ENCODE measurements at regions not wholly inside any gene's neighbourhood (a gene's known extent, or its start where the extent isn't known, plus 50 kb on each side); places are given as distances from the start of the nearest gene placed in this dataset.

DNA sequence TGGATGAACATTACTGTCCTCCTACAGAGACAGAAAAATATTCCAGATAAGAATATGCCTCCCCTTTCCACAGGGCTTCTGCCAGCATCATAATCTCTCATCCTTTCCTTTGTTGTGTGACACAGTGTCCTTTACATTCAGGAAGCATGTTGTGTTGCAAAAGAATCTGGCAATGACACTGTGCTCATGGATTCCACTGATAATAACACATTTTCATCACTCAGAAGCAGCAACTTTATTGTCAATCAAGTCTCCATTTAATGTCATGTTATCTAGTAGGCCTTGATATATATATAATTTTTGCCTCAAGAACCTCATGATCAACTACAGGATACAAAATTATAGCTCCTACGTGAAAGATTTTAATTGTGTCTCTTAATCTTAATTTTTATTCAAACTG lies 833.9 kb downstream of the FSTL5 start:
- Histone ChIP-seq H3K4me3 (ENCODE audit: low read length) (no peak overlapping the region), H3K27ac (ENCODE audit: low read length) (no peak overlapping the region), H3K36me3 (ENCODE audit: control insufficient read depth, insufficient read depth, low read length) (no peaks in the 10 kb centered on the region), H3K9me3 (ENCODE audit: control insufficient read depth, low read depth, low read length) (no peaks in the 10 kb centered on the region), H3K4me1 (ENCODE audit: control insufficient read depth, insufficient read depth, low read length) (no peaks in the 10 kb centered on the region), H3K27me3 (ENCODE audit: control insufficient read depth, insufficient read depth, low read length) (no peaks in the 10 kb centered on the region)
- 100% methylated on average over 1 of the region's 1 CpG for WGBS (ENCODE audit: insufficient coverage, low lambda C conversion rate)
- no peak for DNase-seq

DNA sequence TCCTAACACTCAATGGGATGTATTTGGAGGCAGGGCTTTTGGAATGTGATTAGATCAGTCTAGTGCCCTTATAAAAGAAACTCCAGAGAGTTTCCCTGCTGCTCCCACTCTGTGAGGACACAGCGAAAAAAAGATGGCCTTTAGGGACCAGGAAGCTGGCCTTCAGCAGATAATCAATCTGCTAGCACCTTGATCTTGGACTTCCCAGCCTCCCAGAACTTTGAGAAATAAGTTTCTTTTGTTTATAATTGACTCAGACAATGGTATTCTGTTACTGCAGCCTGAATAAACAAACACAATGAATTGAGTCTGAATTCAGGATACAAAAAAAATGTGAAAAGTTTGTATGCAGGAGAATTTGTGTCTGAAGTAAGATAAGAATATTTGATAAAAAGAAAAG lies 842.1 kb downstream of the FSTL5 start:
- no peaks in the 10 kb centered on the region for H3K4me1 ChIP-seq (ENCODE audit: control insufficient read depth, insufficient read depth, low read length)
- no peak for DNase-seq
- H3K9me3 ChIP-seq (ENCODE audit: control insufficient read depth, low read depth, low read length), result no peaks in the 10 kb centered on the region
- H3K27ac ChIP-seq (ENCODE audit: low read length), result no peak overlapping the region
- no peaks in the 10 kb centered on the region for H3K36me3 ChIP-seq (ENCODE audit: control insufficient read depth, insufficient read depth, low read length)
- 100% methylated on average over 1 of the region's 1 CpG for WGBS (ENCODE audit: insufficient coverage, low lambda C conversion rate)
- no peaks in the 10 kb centered on the region for H3K27me3 ChIP-seq (ENCODE audit: control insufficient read depth, insufficient read depth, low read length)
- H3K4me3 ChIP-seq (ENCODE audit: low read length), result no peak overlapping the region

DNA sequence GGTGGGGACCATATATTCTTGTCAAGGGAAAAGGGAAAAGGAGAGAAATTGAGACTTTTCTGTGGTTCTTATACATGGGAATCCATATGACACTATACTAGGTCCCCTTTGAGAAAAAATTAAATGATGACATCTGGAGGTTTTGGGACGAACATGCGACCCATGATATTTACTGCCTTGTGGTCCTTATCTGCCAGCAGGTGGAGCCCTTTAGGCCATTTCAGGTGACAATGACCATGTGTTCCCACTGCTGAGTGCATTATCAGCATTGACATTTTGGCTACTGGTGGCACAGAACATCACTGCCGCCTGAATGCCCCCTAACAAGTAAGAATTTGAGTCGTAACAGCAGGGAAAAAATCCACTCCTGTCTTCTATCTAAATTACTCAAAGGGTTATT lies 843.4 kb downstream of the FSTL5 start:
- no peak overlapping the region for H3K4me3 ChIP-seq (ENCODE audit: low read length)
- H3K9me3 ChIP-seq (ENCODE audit: control insufficient read depth, low read depth, low read length), result no peaks in the 10 kb centered on the region
- WGBS (ENCODE audit: insufficient coverage, low lambda C conversion rate), result no CpG with 5 or more reads among the region's 4 CpGs
- H3K36me3 ChIP-seq (ENCODE audit: control insufficient read depth, insufficient read depth, low read length), result no peaks in the 10 kb centered on the region
- DNase-seq, result no peak
- no peak overlapping the region for H3K27ac ChIP-seq (ENCODE audit: low read length)
- no peaks in the 10 kb centered on the region for H3K27me3 ChIP-seq (ENCODE audit: control insufficient read depth, insufficient read depth, low read length)
- H3K4me1 ChIP-seq (ENCODE audit: control insufficient read depth, insufficient read depth, low read length), result no peaks in the 10 kb centered on the region

DNA sequence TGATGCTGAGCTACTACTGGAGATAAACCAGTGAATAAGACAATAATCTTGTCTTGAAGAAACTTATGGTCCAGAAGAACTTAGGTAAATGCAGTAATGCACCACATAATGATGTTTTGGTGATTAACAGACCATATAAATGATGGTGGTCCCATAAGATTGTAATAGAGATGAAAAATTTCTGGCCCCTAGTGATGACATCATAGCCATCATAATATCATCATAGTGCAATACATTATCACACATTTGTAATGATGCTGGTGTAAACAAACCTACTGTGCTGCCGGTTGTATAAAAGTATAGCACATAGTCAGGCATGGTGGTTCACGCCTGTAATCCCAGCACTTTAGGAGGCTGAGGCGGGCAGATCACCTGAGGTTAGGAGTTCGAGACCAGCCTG lies 846.8 kb downstream of the FSTL5 start:
- H3K36me3 ChIP-seq (ENCODE audit: control insufficient read depth, insufficient read depth, low read length), result no peaks in the 10 kb centered on the region
- H3K27me3 ChIP-seq (ENCODE audit: control insufficient read depth, insufficient read depth, low read length), result no peaks in the 10 kb centered on the region
- no peak overlapping the region for H3K4me3 ChIP-seq (ENCODE audit: low read length)
- no peak for DNase-seq
- WGBS (ENCODE audit: insufficient coverage, low lambda C conversion rate), result no CpG with 5 or more reads among the region's 4 CpGs
- no peaks in the 10 kb centered on the region for H3K9me3 ChIP-seq (ENCODE audit: control insufficient read depth, low read depth, low read length)
- H3K27ac ChIP-seq (ENCODE audit: low read length), result no peak overlapping the region
- no peaks in the 10 kb centered on the region for H3K4me1 ChIP-seq (ENCODE audit: control insufficient read depth, insufficient read depth, low read length)

DNA sequence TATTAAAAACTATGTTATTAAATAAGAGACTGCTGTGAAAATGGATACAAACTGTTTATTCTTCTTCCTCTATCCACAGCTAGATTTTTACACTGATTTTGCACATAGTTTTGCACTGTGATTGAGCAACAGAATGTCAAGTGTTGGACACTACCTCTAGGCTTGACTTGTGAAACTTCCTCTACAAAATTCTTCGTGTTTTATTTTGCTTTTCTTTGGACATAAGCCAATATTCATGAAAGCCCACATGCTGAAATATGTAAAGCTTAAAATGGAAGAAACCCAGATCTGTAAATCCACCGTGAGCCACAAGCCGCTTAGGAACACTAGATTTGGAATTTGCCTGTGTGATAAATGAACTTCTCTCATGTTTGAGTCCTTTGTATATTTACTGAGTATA lies 849.4 kb downstream of the FSTL5 start:
- H3K27me3 ChIP-seq (ENCODE audit: control insufficient read depth, insufficient read depth, low read length), result no peaks in the 10 kb centered on the region
- WGBS (ENCODE audit: insufficient coverage, low lambda C conversion rate), result 50% methylated on average over 1 of the region's 3 CpGs
- no peak overlapping the region for H3K27ac ChIP-seq (ENCODE audit: low read length)
- no peak overlapping the region for H3K4me3 ChIP-seq (ENCODE audit: low read length)
- H3K9me3 ChIP-seq (ENCODE audit: control insufficient read depth, low read depth, low read length), result no peaks in the 10 kb centered on the region
- no peak for DNase-seq
- no peaks in the 10 kb centered on the region for H3K36me3 ChIP-seq (ENCODE audit: control insufficient read depth, insufficient read depth, low read length)
- no peaks in the 10 kb centered on the region for H3K4me1 ChIP-seq (ENCODE audit: control insufficient read depth, insufficient read depth, low read length)

DNA sequence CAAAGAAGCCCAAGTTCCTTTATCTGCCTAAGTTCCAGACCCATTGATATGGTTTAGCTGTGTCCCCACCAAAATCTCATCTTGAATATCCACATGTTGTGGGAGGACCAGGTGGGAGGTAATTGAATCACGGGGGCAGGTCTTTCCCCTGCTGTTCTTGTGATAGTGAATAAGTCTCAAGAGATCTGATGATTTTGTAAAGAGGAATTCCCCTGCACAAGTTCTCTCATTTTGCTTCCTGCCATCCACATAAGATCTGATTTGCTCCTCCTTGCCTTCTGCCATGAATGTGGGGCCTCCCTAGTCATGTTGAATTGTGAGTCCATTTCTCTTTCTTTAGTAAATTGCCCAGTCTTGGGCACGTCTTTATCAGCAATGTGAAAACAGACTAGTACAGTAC lies 860.2 kb downstream of the FSTL5 start:
- WGBS (ENCODE audit: insufficient coverage, low lambda C conversion rate), result no CpG with 5 or more reads among the region's 2 CpGs

DNA sequence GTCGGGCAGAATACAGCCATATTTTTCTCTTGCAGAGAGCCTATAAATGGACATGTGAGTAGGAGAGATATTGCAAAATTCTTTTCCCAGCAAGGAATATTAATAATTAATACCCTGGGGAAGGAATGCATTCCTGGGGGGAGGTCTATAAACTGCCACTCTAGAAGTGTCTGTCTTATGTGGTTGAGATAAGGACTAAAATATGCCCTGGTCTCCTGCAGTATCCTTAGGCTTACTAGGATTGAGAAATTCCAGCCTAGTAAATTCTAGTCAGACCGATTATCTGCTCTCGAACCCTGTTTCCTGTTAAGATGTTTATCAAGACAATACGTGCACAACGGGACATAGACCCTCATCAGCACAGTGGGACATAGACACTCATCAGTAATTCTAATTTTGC lies 872.6 kb downstream of the FSTL5 start:
- H3K27ac ChIP-seq (ENCODE audit: low read length), result no peak overlapping the region
- H3K9me3 ChIP-seq (ENCODE audit: control insufficient read depth, low read depth, low read length), result peaks cover 7% of the 10 kb centered on the region
- WGBS (ENCODE audit: insufficient coverage, low lambda C conversion rate), result no CpG with 5 or more reads among the region's 5 CpGs
- H3K36me3 ChIP-seq (ENCODE audit: control insufficient read depth, insufficient read depth, low read length), result no peaks in the 10 kb centered on the region
- H3K4me1 ChIP-seq (ENCODE audit: control insufficient read depth, insufficient read depth, low read length), result no peaks in the 10 kb centered on the region
- no peak overlapping the region for H3K4me3 ChIP-seq (ENCODE audit: low read length)
- H3K27me3 ChIP-seq (ENCODE audit: control insufficient read depth, insufficient read depth, low read length), result no peaks in the 10 kb centered on the region
- no peak for DNase-seq

More for the DNA sequence above, 860.2 kb downstream of the FSTL5 start:
- Histone ChIP-seq H3K4me1 (ENCODE audit: control insufficient read depth, insufficient read depth, low read length) (no peaks in the 10 kb centered on the region), H3K27ac (ENCODE audit: low read length) (no peak overlapping the region), H3K4me3 (ENCODE audit: low read length) (no peak overlapping the region), H3K27me3 (ENCODE audit: control insufficient read depth, insufficient read depth, low read length) (no peaks in the 10 kb centered on the region), H3K36me3 (ENCODE audit: control insufficient read depth, insufficient read depth, low read length) (no peaks in the 10 kb centered on the region), H3K9me3 (ENCODE audit: control insufficient read depth, low read depth, low read length) (no peaks in the 10 kb centered on the region)
- no peak for DNase-seq

DNA sequence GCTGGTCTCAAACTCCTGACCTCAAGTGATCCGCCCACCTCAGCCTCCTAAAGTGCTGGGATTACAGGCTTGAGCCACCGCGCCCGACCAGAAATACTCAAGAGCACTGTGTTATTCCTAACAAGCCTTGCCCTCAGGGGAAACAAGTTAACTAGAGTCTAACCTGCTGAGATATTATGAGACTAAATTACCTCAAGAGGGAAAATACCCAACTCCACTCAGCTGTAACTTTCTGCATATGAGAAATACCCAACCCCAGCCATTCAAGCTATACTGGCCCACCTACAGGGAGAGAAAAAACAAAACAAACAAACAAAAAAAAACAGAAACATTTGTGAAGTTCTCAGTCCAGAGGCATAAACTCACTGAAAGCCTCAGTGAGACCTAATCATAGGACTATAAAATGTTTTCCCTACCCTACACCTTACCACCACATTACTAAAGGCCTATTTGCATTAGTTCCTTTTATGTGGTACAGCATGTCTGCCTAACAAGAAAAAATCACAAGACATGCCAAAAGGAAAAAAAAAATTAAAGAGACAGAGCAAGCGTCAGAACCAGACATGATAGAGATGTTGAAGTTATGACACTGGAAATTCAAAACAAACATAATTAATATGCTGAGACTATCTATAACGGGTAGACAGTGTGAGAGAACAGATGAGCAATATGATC lies 876.0 kb downstream of the FSTL5 start:
- H3K27ac ChIP-seq (ENCODE audit: low read length), result no peak overlapping the region
- H3K4me3 ChIP-seq (ENCODE audit: low read length), result no peak overlapping the region
- WGBS (ENCODE audit: insufficient coverage, low lambda C conversion rate), result 100% methylated on average over 1 of the region's 6 CpGs
- H3K27me3 ChIP-seq (ENCODE audit: control insufficient read depth, insufficient read depth, low read length), result no peaks in the 10 kb centered on the region
- no peaks in the 10 kb centered on the region for H3K4me1 ChIP-seq (ENCODE audit: control insufficient read depth, insufficient read depth, low read length)
- H3K9me3 ChIP-seq (ENCODE audit: control insufficient read depth, low read depth, low read length), result peaks cover 7% of the 10 kb centered on the region
- H3K36me3 ChIP-seq (ENCODE audit: control insufficient read depth, insufficient read depth, low read length), result no peaks in the 10 kb centered on the region
- no peak for DNase-seq

DNA sequence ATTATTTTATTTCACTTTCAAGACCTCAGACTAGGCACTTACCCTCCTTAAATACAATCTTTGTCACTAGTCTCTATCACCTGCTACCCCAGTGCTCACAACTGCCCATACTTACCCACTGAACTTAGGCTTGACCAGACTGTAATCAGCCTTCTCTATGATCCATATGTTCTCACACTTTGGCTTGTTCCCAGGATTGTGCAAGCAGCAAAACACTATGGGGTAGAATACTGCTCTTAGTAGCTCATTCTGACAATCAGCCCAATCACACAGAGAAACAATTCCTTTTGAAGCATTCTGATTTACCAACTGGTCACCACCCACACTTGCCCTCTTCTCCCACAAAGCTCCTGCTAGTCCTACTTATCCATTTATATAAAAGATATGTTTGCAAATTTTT lies 878.3 kb downstream of the FSTL5 start:
- no peak overlapping the region for H3K27ac ChIP-seq (ENCODE audit: low read length)
- no peaks in the 10 kb centered on the region for H3K36me3 ChIP-seq (ENCODE audit: control insufficient read depth, insufficient read depth, low read length)
- H3K4me3 ChIP-seq (ENCODE audit: low read length), result no peak overlapping the region
- peaks cover 4% of the 10 kb centered on the region for H3K9me3 ChIP-seq (ENCODE audit: control insufficient read depth, low read depth, low read length)
- DNase-seq, result no peak
- no peaks in the 10 kb centered on the region for H3K27me3 ChIP-seq (ENCODE audit: control insufficient read depth, insufficient read depth, low read length)
- H3K4me1 ChIP-seq (ENCODE audit: control insufficient read depth, insufficient read depth, low read length), result no peaks in the 10 kb centered on the region

DNA sequence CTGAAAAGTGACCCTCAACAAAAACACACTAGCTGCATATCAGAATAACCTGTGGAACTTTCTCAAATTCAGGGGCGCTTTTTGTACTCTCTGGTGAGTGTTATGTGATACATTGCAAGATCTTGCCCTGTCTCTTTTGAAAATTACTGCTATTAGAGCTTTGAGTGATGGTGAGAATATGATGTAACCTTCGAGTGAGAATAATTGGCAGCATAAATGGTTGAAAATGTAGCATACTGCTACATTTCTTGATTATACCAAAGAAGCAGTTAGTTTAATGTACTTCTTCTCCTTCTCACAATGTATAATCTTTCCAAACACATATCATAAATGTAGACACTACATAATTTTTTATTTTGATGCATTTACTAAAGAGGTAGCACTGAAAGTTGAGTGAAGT lies 882.9 kb downstream of the FSTL5 start:
- no peaks in the 10 kb centered on the region for H3K36me3 ChIP-seq (ENCODE audit: control insufficient read depth, insufficient read depth, low read length)
- no peak for DNase-seq
- no CpG with 5 or more reads among the region's 2 CpGs for WGBS (ENCODE audit: insufficient coverage, low lambda C conversion rate)
- no peak overlapping the region for H3K4me3 ChIP-seq (ENCODE audit: low read length)
- peaks cover 7% of the 10 kb centered on the region for H3K9me3 ChIP-seq (ENCODE audit: control insufficient read depth, low read depth, low read length)
- no peaks in the 10 kb centered on the region for H3K27me3 ChIP-seq (ENCODE audit: control insufficient read depth, insufficient read depth, low read length)
- H3K27ac ChIP-seq (ENCODE audit: low read length), result no peak overlapping the region
- no peaks in the 10 kb centered on the region for H3K4me1 ChIP-seq (ENCODE audit: control insufficient read depth, insufficient read depth, low read length)

DNA sequence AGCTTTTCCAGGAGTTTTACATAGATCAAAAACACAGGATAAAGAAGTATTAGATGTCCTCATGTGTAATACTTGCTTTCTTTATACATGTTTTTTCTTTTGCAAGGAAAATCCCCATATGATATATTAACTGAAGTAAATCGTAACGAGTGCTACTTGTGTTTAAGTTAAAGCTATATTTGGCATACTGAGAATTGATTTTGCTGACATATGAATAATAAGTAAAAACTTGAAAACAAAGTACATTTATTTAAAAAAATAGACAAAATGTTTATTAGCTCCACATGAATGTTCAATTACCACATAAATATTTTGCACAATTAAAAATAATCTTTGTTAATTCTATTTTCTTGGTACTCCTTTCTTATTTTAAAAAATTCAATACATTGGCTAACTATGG lies 884.7 kb downstream of the FSTL5 start:
- no peak overlapping the region for H3K4me3 ChIP-seq (ENCODE audit: low read length)
- H3K9me3 ChIP-seq (ENCODE audit: control insufficient read depth, low read depth, low read length), result peaks cover 7% of the 10 kb centered on the region
- WGBS (ENCODE audit: insufficient coverage, low lambda C conversion rate), result 88% methylated on average over 2 of the region's 2 CpGs
- DNase-seq, result no peak
- no peaks in the 10 kb centered on the region for H3K36me3 ChIP-seq (ENCODE audit: control insufficient read depth, insufficient read depth, low read length)
- H3K27ac ChIP-seq (ENCODE audit: low read length), result no peak overlapping the region
- no peaks in the 10 kb centered on the region for H3K27me3 ChIP-seq (ENCODE audit: control insufficient read depth, insufficient read depth, low read length)
- H3K4me1 ChIP-seq (ENCODE audit: control insufficient read depth, insufficient read depth, low read length), result no peaks in the 10 kb centered on the region

Measured in large intestine (tissue), 3 donors.